ENCODE measurements at regions not wholly inside any gene's neighbourhood (a gene's known extent, or its start where the extent isn't known, plus 50 kb on each side); places are given as distances from the start of the nearest gene placed in this dataset.

DNA sequence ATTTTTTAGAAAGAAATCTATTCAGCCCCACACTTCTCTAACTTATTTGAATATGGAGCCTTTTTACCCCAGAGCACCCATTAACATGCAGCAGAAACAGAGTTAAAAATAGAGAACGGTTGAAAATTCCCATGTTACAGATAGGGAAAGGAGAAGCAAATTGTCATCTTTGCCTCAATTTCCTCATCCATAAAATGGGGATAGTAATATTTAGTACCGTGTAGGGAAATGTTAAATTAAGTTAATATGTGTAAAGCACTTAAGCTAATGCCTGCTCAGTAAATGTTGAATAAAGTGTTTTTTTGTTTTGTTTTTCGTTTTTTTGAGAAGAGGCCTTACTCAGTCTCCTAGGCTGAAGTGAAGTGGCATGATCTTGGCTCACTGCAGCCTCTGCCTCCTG, 50.3 kb downstream of the NAV1 start:
- H3K9me3 ChIP-seq (ENCODE audit: insufficient read depth, low read depth, low read length), result no peaks in the 10 kb centered on the region
- no peak overlapping the region for H3K23ac ChIP-seq (ENCODE audit: low read length)
- H2BK5ac ChIP-seq (ENCODE audit: low read depth, low read length, poor library complexity), result no peak overlapping the region
- H2AK5ac ChIP-seq (ENCODE audit: low read length), result no peak overlapping the region
- no peak overlapping the region for H4K8ac ChIP-seq (ENCODE audit: low read depth, low read length)
- no peaks in the 10 kb centered on the region for H3K79me2 ChIP-seq (ENCODE audit: control insufficient read depth, insufficient read depth, low read length, poor library complexity)
- no peak overlapping the region for H3K4ac ChIP-seq (ENCODE audit: low read depth, low read length)
- no CpG with 5 or more reads among the region's 3 CpGs for WGBS (ENCODE audit: extremely low coverage, insufficient coverage, insufficient read length)
- no peak overlapping the region for H3K18ac ChIP-seq (ENCODE audit: low read length)
- H3K4me2 ChIP-seq (ENCODE audit: low read length), result no peak overlapping the region
- no peak overlapping the region for H2BK12ac ChIP-seq (ENCODE audit: low read length)
- no peak overlapping the region for H3K4me3 ChIP-seq (ENCODE audit: low read depth, low read length)
- H3K79me1 ChIP-seq (ENCODE audit: low read length), result no peaks in the 10 kb centered on the region
- H3K4me1 ChIP-seq (ENCODE audit: control insufficient read depth in 1 of 2, insufficient read depth in 2 of 2, low read length in 2 of 2), result peaks cover 16 to 18% of the 10 kb centered on the region in 2 experiments
- no peak overlapping the region for H3K27ac ChIP-seq (ENCODE audit: low read depth, low read length)
- no peak overlapping the region for H2AFZ ChIP-seq (ENCODE audit: insufficient read depth, low read length, poor library complexity)
- no peak overlapping the region for H2BK120ac ChIP-seq (ENCODE audit: insufficient read depth, low read length, poor library complexity)
- no peak for DNase-seq
- no peak overlapping the region for H3K9ac ChIP-seq (ENCODE audit: low read length)
- H4K91ac ChIP-seq (ENCODE audit: low read depth, low read length), result no peak overlapping the region
- H3K27me3 ChIP-seq (ENCODE audit: insufficient read depth, low read length), result no peaks in the 10 kb centered on the region
- H4K12ac ChIP-seq (ENCODE audit: low read depth, low read length), result no peak overlapping the region
- peaks cover 18 to 24% of the 10 kb centered on the region in 2 experiments for H3K36me3 ChIP-seq (ENCODE audit: control insufficient read depth in 1 of 2, insufficient read depth in 2 of 2, low read length in 2 of 2)
- no peak overlapping the region for H3K14ac ChIP-seq (ENCODE audit: low read length)

DNA sequence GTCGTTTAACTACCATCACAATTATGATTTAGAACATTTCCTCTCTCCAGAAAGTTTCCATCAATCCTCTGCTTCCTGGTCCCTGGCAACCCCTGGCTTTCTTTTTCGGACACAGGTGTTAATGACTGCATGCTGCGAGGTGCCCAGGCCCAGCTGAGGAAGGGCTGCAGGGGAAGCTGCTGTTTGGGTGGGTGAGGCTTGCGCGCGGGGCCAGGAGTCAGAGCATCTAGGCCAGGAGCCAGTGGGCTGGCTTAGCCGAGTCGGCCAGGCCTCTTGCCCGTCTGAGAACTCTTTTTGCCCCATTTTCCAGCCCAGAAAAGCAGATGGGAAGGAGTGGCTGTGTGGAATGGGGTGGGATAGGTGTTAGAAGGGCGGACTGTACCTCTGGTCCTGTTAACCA, 51.5 kb downstream of the NAV1 start:
- DNase-seq, result no peak
- WGBS (ENCODE audit: extremely low coverage, insufficient coverage, insufficient read length), result no CpG with 5 or more reads among the region's 10 CpGs
- no peaks in the 10 kb centered on the region for H3K79me1 ChIP-seq (ENCODE audit: low read length)

DNA sequence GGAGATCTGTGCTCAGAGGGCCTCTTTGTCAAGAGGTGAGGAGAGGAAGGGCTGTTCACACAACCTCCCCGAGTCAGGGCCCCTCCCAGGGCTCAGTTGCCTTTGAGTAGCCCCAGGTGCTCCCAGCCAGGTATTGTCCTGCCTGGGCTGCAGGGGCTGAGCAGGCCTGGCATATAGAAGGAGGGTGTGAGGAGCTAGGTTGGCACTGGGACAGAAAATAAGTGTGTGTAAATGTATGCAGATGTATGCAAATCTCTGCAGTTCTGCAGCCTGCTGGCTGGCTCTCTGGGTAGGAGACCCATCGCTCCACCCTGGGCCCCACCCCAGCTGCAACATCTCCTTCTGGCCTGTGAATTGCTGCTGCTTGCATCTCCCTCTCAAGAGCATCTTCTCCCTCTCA, 52.4 kb downstream of the NAV1 start:
- no peak overlapping the region for H2BK12ac ChIP-seq (ENCODE audit: low read length)
- no peaks in the 10 kb centered on the region for H3K79me1 ChIP-seq (ENCODE audit: low read length)
- H4K12ac ChIP-seq (ENCODE audit: low read depth, low read length), result no peak overlapping the region
- no peak overlapping the region for H4K91ac ChIP-seq (ENCODE audit: low read depth, low read length)
- peaks cover 19 to 20% of the 10 kb centered on the region in 2 experiments for H3K4me1 ChIP-seq (ENCODE audit: control insufficient read depth in 1 of 2, insufficient read depth in 2 of 2, low read length in 2 of 2)
- H4K8ac ChIP-seq (ENCODE audit: low read depth, low read length), result no peak overlapping the region
- no CpG with 5 or more reads among the region's 2 CpGs for WGBS (ENCODE audit: extremely low coverage, insufficient coverage, insufficient read length)
- H3K36me3 ChIP-seq (ENCODE audit: control insufficient read depth in 1 of 2, insufficient read depth in 2 of 2, low read length in 2 of 2), result peaks cover 23 to 27% of the 10 kb centered on the region in 2 experiments
- no peaks in the 10 kb centered on the region for H3K27me3 ChIP-seq (ENCODE audit: insufficient read depth, low read length)
- no peak overlapping the region for H3K9ac ChIP-seq (ENCODE audit: low read length)
- H3K9me3 ChIP-seq (ENCODE audit: insufficient read depth, low read depth, low read length), result peaks cover 3% of the 10 kb centered on the region
- H2AK5ac ChIP-seq (ENCODE audit: low read length), result no peak overlapping the region
- no peak overlapping the region for H2BK5ac ChIP-seq (ENCODE audit: low read depth, low read length, poor library complexity)
- H3K23ac ChIP-seq (ENCODE audit: low read length), result no peak overlapping the region
- DNase-seq, result no peak
- no peak overlapping the region for H3K18ac ChIP-seq (ENCODE audit: low read length)
- no peak overlapping the region for H3K4me2 ChIP-seq (ENCODE audit: low read length)
- no peak overlapping the region for H3K4me3 ChIP-seq (ENCODE audit: low read depth, low read length)
- no peak overlapping the region for H2BK120ac ChIP-seq (ENCODE audit: insufficient read depth, low read length, poor library complexity)
- H3K4ac ChIP-seq (ENCODE audit: low read depth, low read length), result no peak overlapping the region
- H2AFZ ChIP-seq (ENCODE audit: insufficient read depth, low read length, poor library complexity), result no peak overlapping the region
- H3K27ac ChIP-seq (ENCODE audit: low read depth, low read length), result no peak overlapping the region
- no peak overlapping the region for H3K14ac ChIP-seq (ENCODE audit: low read length)
- H3K79me2 ChIP-seq (ENCODE audit: control insufficient read depth, insufficient read depth, low read length, poor library complexity), result no peaks in the 10 kb centered on the region

More for the DNA sequence above, 51.5 kb downstream of the NAV1 start:
- H3K14ac ChIP-seq (ENCODE audit: low read length), result no peak overlapping the region
- H4K12ac ChIP-seq (ENCODE audit: low read depth, low read length), result no peak overlapping the region
- no peak overlapping the region for H2BK12ac ChIP-seq (ENCODE audit: low read length)
- H3K79me2 ChIP-seq (ENCODE audit: control insufficient read depth, insufficient read depth, low read length, poor library complexity), result no peaks in the 10 kb centered on the region
- H3K9me3 ChIP-seq (ENCODE audit: insufficient read depth, low read depth, low read length), result peaks cover 3% of the 10 kb centered on the region
- H3K36me3 ChIP-seq (ENCODE audit: control insufficient read depth in 1 of 2, insufficient read depth in 2 of 2, low read length in 2 of 2), result peaks cover 21 to 25% of the 10 kb centered on the region in 2 experiments
- no peak overlapping the region for H3K4ac ChIP-seq (ENCODE audit: low read depth, low read length)
- H3K4me1 ChIP-seq (ENCODE audit: control insufficient read depth in 1 of 2, insufficient read depth in 2 of 2, low read length in 2 of 2), result peaks cover 19 to 20% of the 10 kb centered on the region in 2 experiments
- no peak overlapping the region for H3K23ac ChIP-seq (ENCODE audit: low read length)
- no peak overlapping the region for H4K8ac ChIP-seq (ENCODE audit: low read depth, low read length)
- no peak overlapping the region for H3K27ac ChIP-seq (ENCODE audit: low read depth, low read length)
- no peak overlapping the region for H2BK120ac ChIP-seq (ENCODE audit: insufficient read depth, low read length, poor library complexity)
- no peak overlapping the region for H4K91ac ChIP-seq (ENCODE audit: low read depth, low read length)
- no peak overlapping the region for H3K18ac ChIP-seq (ENCODE audit: low read length)
- H2BK5ac ChIP-seq (ENCODE audit: low read depth, low read length, poor library complexity), result no peak overlapping the region
- H3K9ac ChIP-seq (ENCODE audit: low read length), result no peak overlapping the region
- H3K27me3 ChIP-seq (ENCODE audit: insufficient read depth, low read length), result no peaks in the 10 kb centered on the region
- H3K4me2 ChIP-seq (ENCODE audit: low read length), result no peak overlapping the region
- no peak overlapping the region for H2AFZ ChIP-seq (ENCODE audit: insufficient read depth, low read length, poor library complexity)
- no peak overlapping the region for H2AK5ac ChIP-seq (ENCODE audit: low read length)
- H3K4me3 ChIP-seq (ENCODE audit: low read depth, low read length), result no peak overlapping the region

DNA sequence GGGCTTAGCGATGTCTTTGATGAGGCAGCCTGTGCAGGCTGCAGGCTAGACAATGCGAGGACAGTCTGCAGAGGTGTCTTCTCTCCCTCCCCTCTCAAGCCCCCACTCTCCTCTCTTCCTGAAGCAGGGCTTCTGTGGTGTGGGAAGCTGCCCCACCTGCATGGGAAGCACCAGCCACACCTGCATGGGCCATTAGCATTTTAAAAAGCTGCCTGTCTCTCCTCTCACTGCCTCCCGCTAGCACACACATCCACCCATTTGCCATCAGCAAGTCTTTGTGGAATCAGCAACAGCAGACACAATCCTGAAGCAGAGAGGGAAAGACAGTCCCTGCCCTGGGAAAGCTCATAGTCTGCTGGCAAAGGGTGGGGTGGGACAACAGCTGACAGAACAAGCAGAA, 53.1 kb downstream of the NAV1 start:
- no peak overlapping the region for H3K9ac ChIP-seq (ENCODE audit: low read length)
- no peak overlapping the region for H3K4me3 ChIP-seq (ENCODE audit: low read depth, low read length)
- no peak overlapping the region for H2BK12ac ChIP-seq (ENCODE audit: low read length)
- H4K12ac ChIP-seq (ENCODE audit: low read depth, low read length), result no peak overlapping the region
- no peak overlapping the region for H2BK120ac ChIP-seq (ENCODE audit: insufficient read depth, low read length, poor library complexity)
- no peak overlapping the region for H3K4ac ChIP-seq (ENCODE audit: low read depth, low read length)
- H3K23ac ChIP-seq (ENCODE audit: low read length), result no peak overlapping the region
- H3K18ac ChIP-seq (ENCODE audit: low read length), result no peak overlapping the region
- H2AK5ac ChIP-seq (ENCODE audit: low read length), result no peak overlapping the region
- H3K9me3 ChIP-seq (ENCODE audit: insufficient read depth, low read depth, low read length), result peaks cover 3% of the 10 kb centered on the region
- no peaks in the 10 kb centered on the region for H3K79me1 ChIP-seq (ENCODE audit: low read length)
- H3K4me1 ChIP-seq (ENCODE audit: control insufficient read depth in 1 of 2, insufficient read depth in 2 of 2, low read length in 2 of 2), result peaks cover 19 to 20% of the 10 kb centered on the region in 2 experiments
- H3K79me2 ChIP-seq (ENCODE audit: control insufficient read depth, insufficient read depth, low read length, poor library complexity), result no peaks in the 10 kb centered on the region
- H2AFZ ChIP-seq (ENCODE audit: insufficient read depth, low read length, poor library complexity), result no peak overlapping the region
- peaks cover 23 to 28% of the 10 kb centered on the region in 2 experiments for H3K36me3 ChIP-seq (ENCODE audit: control insufficient read depth in 1 of 2, insufficient read depth in 2 of 2, low read length in 2 of 2)
- DNase-seq, result no peak
- WGBS (ENCODE audit: extremely low coverage, insufficient coverage, insufficient read length), result no CpG with 5 or more reads among the region's 3 CpGs
- no peaks in the 10 kb centered on the region for H3K27me3 ChIP-seq (ENCODE audit: insufficient read depth, low read length)
- no peak overlapping the region for H3K27ac ChIP-seq (ENCODE audit: low read depth, low read length)
- H3K14ac ChIP-seq (ENCODE audit: low read length), result no peak overlapping the region
- no peak overlapping the region for H3K4me2 ChIP-seq (ENCODE audit: low read length)
- no peak overlapping the region for H4K91ac ChIP-seq (ENCODE audit: low read depth, low read length)
- no peak overlapping the region for H2BK5ac ChIP-seq (ENCODE audit: low read depth, low read length, poor library complexity)
- no peak overlapping the region for H4K8ac ChIP-seq (ENCODE audit: low read depth, low read length)
